PC-3 (cell line): ENCODE measurements at regions not wholly inside any gene's neighbourhood (a gene's known extent, or its start where the extent isn't known, plus 50 kb on each side); places are given as distances from the start of the nearest gene placed in this dataset.

Experiments used
- ATAC-seq: fragments of 200-7000 bp; cut with Tn5 transposase; 2 replicates; pipeline ENCODE4 v1.9.1; 2020; ENCODE audit warnings: mild to moderate bottlenecking, moderate library complexity
- BruUV-seq: library from RNA; stranded (reverse); fragments of 400-500 nt; replicated peaks from 2 replicates; lab custom pipeline; 2021; lab: Mats Ljungman, UMichigan
- CTCF ChIA-PET: fragments of 300-600 bp; sonication (Branson Sonifier 250); formaldehyde crosslinking; loops from one replicate; lab custom pipeline; 2022; ENCODE audit warnings: antibody characterized with exemption; lab: Charles Lee
- POLR2A ChIA-PET: fragments of 300-600 bp; sonication (Branson Sonifier 250); formaldehyde crosslinking; loops from one replicate; lab custom pipeline; 2022; ENCODE audit warnings: antibody characterized with exemption; ENCODE audit not compliant: unreplicated experiment; lab: Charles Lee
- DNase-seq: peaks from one replicate; pipeline ENCODE4 v3.0.0-alpha.2; 2015
- H2AFZ ChIP-seq: fragments of 300-600 bp; sonication (generic); 2 replicates; pipeline ENCODE4 v1.6.0; 2016; ENCODE audit warnings: antibody characterized with exemption, low read length
- H3F3A ChIP-seq: fragments of 300-600 bp; sonication (generic); one replicate; pipeline ENCODE4 v1.6.0; 2017; ENCODE audit warnings: antibody characterized with exemption, low read length, control low read depth, mild to moderate bottlenecking; ENCODE audit not compliant: unreplicated experiment
- H3K27ac ChIP-seq: fragments of 300-600 bp; sonication (generic); 2 replicates; pipeline ENCODE4 v1.5.1; 2016; ENCODE audit warnings: mild to moderate bottlenecking, low read length
- H3K27me3 ChIP-seq: fragments of 300-600 bp; sonication (generic); 2 replicates; pipeline ENCODE4 v1.6.1; 2016; ENCODE audit warnings: low read length, mixed read lengths
- H3K36me3 ChIP-seq: fragments of 300-600 bp; sonication (generic); 2 replicates; pipeline ENCODE4 v1.6.1; 2016; ENCODE audit warnings: low read depth, mixed run types, low read length, mixed read lengths
- H3K4me1 ChIP-seq: fragments of 300-600 bp; sonication (generic); 2 replicates; pipeline ENCODE4 v1.5.1; 2016; ENCODE audit warnings: low read length; ENCODE audit not compliant: insufficient read depth
- H3K4me2 ChIP-seq: fragments of 300-600 bp; sonication (generic); 2 replicates; pipeline ENCODE4 v1.6.0; 2016; ENCODE audit warnings: low read length
- H3K4me3 ChIP-seq: fragments of 300-600 bp; sonication (generic); 2 replicates; pipeline ENCODE4 v1.5.1; 2016; ENCODE audit warnings: mild to moderate bottlenecking, low read length, mixed read lengths
- H3K79me2 ChIP-seq: fragments of 300-600 bp; sonication (generic); 2 replicates; pipeline ENCODE4 v1.6.1; 2017; ENCODE audit warnings: low read length, mixed read lengths
- H3K9ac ChIP-seq: fragments of 300-600 bp; sonication (generic); 2 replicates; pipeline ENCODE4 v1.6.0; 2016; ENCODE audit warnings: mild to moderate bottlenecking, low read length
- H3K9me2 ChIP-seq: fragments of 300-600 bp; sonication (generic); replicated peaks from 2 replicates; pipeline ENCODE4 v1.6.1; 2016; ENCODE audit warnings: mixed run types, low read length, mixed read lengths
- H3K9me3 ChIP-seq: fragments of 300-600 bp; sonication (generic); 2 replicates; pipeline ENCODE4 v1.6.1; 2016; ENCODE audit warnings: low read length, mixed read lengths
- H4K20me1 ChIP-seq: fragments of 300-600 bp; sonication (generic); 2 replicates; pipeline ENCODE4 v1.6.1; 2016; ENCODE audit warnings: low read length, mixed read lengths
- EZH2 ChIP-seq: fragments of 300-600 bp; sonication (generic); IDR thresholded peaks from one replicate; pipeline ENCODE4 v1.6.1; 2017; ENCODE audit warnings: antibody characterized with exemption, mild to moderate bottlenecking, low read length; ENCODE audit not compliant: unreplicated experiment
- EZH2phosphoT487 ChIP-seq: fragments of 300-600 bp; sonication (generic); IDR thresholded peaks from 2 replicates; pipeline ENCODE4 v1.6.1; 2018; ENCODE audit warnings: mild to moderate bottlenecking, antibody characterized with exemption, low read length, borderline replicate concordance
- intact Hi-C: fragments of 100-400 bp; cut with micrococcal nuclease; formaldehyde crosslinking; loops from 2 replicates; pipeline ENCODE4 v1.9.0; 2023
- TF ChIP-seq, protein P1 (sequence below): fragments of 300-600 bp; sonication (generic); conservative IDR thresholded peaks from 2 replicates; pipeline ENCODE4 v1.5.1; 2017; ENCODE audit warnings: antibody characterized with exemption, low read depth, mild to moderate bottlenecking, low read length

DNA sequence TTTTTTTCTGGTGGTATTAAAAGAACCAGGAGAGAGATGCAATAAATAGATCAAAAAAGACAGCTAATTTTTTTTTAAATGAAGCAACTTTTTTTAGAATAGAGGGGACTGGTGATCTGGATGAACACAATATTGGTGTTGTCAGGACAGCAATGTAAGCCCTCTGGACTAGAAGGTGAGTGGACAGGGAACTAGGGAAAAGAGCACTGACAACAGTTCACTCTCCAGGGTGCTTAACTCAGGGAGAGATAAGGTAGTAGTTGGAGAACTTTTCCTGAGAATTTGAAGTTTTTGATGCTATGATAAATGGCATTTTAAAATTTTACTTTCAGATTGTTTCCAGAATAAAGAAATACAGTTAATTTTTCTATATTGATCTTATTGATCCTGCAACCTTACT lies 158.3 kb upstream of the STAC start:
- ChIA-PET CTCF (no interaction called here), POLR2A (no interaction called here)
- peak; percentile 28 for DNase-seq
- no peaks in the 10 kb centered on the region for H3K4me1 ChIP-seq
- TF ChIP-seq EZH2 (no peak), EZH2phosphoT487 (no peak)
- TF ChIP-seq, protein P1, sequence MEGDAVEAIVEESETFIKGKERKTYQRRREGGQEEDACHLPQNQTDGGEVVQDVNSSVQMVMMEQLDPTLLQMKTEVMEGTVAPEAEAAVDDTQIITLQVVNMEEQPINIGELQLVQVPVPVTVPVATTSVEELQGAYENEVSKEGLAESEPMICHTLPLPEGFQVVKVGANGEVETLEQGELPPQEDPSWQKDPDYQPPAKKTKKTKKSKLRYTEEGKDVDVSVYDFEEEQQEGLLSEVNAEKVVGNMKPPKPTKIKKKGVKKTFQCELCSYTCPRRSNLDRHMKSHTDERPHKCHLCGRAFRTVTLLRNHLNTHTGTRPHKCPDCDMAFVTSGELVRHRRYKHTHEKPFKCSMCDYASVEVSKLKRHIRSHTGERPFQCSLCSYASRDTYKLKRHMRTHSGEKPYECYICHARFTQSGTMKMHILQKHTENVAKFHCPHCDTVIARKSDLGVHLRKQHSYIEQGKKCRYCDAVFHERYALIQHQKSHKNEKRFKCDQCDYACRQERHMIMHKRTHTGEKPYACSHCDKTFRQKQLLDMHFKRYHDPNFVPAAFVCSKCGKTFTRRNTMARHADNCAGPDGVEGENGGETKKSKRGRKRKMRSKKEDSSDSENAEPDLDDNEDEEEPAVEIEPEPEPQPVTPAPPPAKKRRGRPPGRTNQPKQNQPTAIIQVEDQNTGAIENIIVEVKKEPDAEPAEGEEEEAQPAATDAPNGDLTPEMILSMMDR: no peak
- no peaks in the 10 kb centered on the region for H3K79me2 ChIP-seq
- intact Hi-C loops: no loop called here
- H3F3A ChIP-seq: no peaks in the 10 kb centered on the region
- no peaks in the 10 kb centered on the region for H4K20me1 ChIP-seq
- peak; percentile 60 for ATAC-seq
- no peak overlapping the region for H3K9ac ChIP-seq
- H3K9me3 ChIP-seq: no peaks in the 10 kb centered on the region
- H3K4me2 ChIP-seq: no peak overlapping the region
- no peaks in the 10 kb centered on the region for H3K9me2 ChIP-seq
- no peak overlapping the region for H2AFZ ChIP-seq
- no TSS peak for BruUV-seq
- no peak overlapping the region for H3K27ac ChIP-seq
- H3K36me3 ChIP-seq: no peaks in the 10 kb centered on the region
- H3K27me3 ChIP-seq: no peaks in the 10 kb centered on the region
- no peak overlapping the region for H3K4me3 ChIP-seq

DNA sequence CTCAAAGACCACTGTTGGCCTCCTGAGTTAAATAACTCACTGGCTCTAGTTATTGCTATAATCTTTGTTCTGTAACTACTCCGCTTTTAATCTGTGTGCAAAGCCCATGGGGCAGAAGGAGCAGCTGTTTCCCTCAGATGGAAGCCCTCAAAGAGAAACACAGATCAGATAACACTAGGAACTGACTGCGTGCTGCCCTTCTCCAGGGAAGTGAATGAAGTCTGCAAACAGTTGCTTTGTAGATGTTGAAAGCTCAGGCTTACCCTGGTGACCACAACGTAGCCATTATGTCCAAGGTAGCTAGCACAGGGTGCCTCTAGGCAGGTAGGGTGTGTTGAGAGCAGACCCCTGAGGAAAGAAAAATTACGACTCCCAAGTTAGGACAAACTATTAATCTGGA lies 152.3 kb upstream of the STAC start:
- Histone ChIP-seq H3K9me3 (no peaks in the 10 kb centered on the region), H3F3A (no peaks in the 10 kb centered on the region), H3K9ac (no peak overlapping the region), H3K27me3 (no peaks in the 10 kb centered on the region), H3K9me2 (no peaks in the 10 kb centered on the region), H3K4me2 (no peak overlapping the region), H3K36me3 (no peaks in the 10 kb centered on the region), H2AFZ (no peak overlapping the region), H3K27ac (no peak overlapping the region), H3K4me3 (no peak overlapping the region), H3K4me1 (no peaks in the 10 kb centered on the region), H3K79me2 (no peaks in the 10 kb centered on the region), H4K20me1 (no peaks in the 10 kb centered on the region)
- CTCF ChIA-PET: no interaction called here
- no peak for ATAC-seq
- DNase-seq: no peak
- BruUV-seq: no TSS peak
- intact Hi-C loops: no loop called here
- TF ChIP-seq, protein P1: no peak
- TF ChIP-seq EZH2phosphoT487: no peak
- no peak for TF ChIP-seq EZH2
- POLR2A ChIA-PET: no interaction called here

DNA sequence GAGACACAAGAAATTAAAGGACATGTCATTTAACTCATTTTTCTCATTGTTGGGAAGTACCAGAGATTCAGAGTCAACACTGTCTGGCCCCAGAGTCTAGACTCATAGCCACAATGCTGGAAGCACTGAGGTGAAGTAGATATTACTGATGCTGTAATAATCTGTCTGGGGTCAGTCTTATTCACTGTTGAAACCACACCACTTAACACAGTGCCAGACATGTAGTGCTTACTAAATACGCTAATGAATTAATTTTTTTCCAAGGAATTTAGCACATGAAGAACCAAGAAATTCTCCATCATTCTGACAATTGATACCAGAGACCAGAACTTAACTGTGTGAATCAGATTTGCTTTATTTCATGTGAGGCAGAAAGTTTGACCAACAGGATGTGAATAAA lies 150.8 kb upstream of the STAC start:
- ChIA-PET CTCF (no interaction called here), POLR2A (no interaction called here)
- no peaks in the 10 kb centered on the region for H4K20me1 ChIP-seq
- DNase-seq (no peak), ATAC-seq (no peak)
- no peak overlapping the region for H3K4me2 ChIP-seq
- intact Hi-C loops: no loop called here
- no peaks in the 10 kb centered on the region for H3K9me2 ChIP-seq
- no peaks in the 10 kb centered on the region for H3K79me2 ChIP-seq
- H3K27ac ChIP-seq: no peak overlapping the region
- TF ChIP-seq EZH2 (no peak), EZH2phosphoT487 (no peak)
- TF ChIP-seq, protein P1: no peak
- H3F3A ChIP-seq: no peaks in the 10 kb centered on the region
- H3K4me3 ChIP-seq: no peak overlapping the region
- no peak overlapping the region for H3K9ac ChIP-seq
- no peaks in the 10 kb centered on the region for H3K27me3 ChIP-seq
- no TSS peak for BruUV-seq
- no peaks in the 10 kb centered on the region for H3K4me1 ChIP-seq
- H3K36me3 ChIP-seq: no peaks in the 10 kb centered on the region
- H2AFZ ChIP-seq: no peak overlapping the region
- H3K9me3 ChIP-seq: no peaks in the 10 kb centered on the region
